SKM-1 (cell line): ENCODE measurements at regions not wholly inside any gene's neighbourhood (a gene's known extent, or its start where the extent isn't known, plus 50 kb on each side); places are given as distances from the start of the nearest gene placed in this dataset.

Experiments used
- DNase-seq: peaks from one replicate; lab custom pipeline; 2025; ENCODE audit not compliant: unreplicated experiment; lab: John Stamatoyannopoulos, UW

DNA sequence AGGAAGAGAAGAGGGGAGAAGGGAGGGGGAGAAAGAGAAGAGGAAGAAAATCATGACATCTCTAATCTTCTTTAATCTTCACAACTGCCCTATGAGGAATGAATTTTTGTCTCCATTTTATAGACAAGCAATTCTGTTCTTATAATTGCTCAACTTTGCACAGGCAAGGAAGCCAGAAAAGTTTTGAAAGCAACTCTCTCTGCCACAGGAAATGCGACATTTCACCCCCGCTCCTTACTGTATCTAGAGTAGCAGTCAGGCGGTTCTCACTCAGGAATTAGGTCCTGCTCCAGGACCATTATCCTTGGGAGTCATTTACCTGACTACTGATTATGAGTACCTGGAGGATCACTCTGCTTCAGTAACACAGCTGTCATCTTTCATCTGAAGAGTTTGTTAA lies 69.2 kb upstream of the FAM9A start:
- DNase-seq, result no peak

DNA sequence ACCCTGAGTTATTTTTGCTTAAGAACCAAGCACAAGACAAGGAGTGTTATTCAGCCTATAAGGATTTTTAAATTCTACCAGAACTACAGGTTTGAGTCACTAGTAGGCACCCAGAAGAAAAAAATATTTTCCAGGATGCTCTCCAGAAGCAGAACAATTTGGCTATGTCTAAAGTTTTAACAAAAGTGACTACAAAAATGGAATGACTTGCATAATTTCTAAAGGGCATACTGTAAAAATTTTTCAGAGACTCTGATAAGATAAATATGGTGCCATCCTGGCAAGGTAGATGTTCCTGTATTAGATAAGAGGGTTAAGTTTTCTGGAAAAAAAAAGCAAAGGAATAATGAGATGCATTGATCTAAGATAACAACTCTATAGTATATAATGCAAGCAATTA lies 68.6 kb upstream of the FAM9A start:
- DNase-seq, result no peak

DNA sequence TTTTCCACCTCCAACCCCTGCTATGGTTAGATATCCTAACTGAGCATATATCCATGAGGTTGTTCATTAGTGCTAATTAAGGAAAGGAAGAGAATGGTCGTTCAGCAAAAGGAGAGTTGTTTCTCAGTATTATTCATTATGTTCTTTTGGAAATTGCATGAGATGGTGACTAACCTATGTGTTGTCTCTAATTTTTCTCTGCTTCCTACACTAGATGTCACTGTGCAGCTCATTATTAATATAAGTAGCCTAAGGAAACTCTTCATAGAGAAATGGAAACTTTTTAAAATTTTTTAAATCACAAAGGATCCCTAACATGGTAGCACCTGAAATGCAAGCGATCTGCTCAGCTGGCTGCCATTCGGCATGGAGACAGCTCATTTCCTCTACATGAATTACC lies 67.7 kb upstream of the FAM9A start:
- no peak for DNase-seq

DNA sequence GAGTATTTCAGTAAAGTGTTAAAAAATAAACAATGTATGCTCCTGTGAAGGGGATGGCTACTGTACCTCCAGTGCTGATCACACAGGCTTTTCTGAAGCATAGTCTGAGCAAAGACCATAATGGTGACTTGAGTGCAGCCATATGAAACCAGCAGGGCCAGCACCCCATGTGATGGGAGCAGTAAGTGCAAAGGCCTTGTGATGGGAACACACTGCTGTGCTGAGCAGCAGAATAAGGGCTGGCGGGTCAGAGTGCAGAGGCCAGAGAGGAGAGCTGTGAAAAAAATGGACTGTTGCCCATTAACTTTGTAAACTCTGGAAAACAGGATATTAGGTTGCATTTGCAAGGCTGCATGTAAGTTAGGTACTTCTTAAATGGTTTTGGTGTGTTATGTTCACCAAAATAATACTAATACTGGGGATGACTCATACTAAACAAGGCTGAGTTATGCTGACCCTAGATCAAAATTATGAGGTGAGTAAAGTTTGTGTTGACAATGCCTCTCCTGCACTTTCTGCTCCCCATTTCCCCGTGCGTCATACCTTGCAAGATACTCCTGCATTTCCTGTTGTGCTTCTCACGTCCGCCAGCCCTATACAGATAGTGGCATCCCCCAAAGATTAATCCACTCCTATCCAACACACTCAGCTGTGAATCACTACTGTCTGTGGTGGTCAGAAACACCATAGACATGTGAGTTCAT lies 67.0 kb upstream of the FAM9A start:
- DNase-seq, result no peak

DNA sequence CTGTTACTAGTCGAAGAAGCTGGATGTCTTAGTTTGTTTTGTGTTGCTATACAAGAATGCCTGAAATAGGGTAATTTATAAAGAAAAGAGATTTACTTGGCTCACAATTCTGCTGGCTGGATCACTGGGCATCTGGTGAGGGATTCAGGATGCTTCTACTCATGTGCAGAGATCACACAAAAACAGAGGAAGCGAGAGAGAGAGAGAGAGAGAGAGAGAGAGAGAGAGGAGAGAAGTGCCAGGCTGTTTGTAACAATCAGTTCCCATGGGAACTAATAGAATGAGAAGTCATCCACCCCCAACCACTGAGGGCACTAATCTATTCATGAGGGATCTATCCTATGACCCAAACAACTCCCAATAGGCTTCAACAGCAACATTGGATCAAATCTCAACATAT lies 66.2 kb upstream of the FAM9A start:
- no peak for DNase-seq

DNA sequence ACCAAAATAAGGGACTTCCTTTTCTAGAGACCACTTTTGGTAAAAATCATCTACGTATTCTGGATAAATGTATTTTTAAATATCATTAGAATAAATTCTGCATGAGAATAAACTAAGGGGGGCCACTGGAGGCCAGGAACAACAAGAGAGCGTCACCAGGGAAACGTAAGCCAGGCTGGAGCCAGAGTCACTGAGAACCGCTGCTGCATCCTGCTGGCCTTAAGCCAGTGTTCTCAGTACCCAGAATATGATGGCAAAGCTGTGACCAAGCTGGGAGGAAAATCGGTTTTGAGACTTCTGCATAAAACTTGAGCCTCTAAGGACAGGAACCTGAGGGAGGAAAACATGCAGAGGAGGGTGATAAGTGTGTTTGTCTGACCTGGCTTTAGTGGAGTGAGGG lies 63.0 kb upstream of the FAM9A start:
- no peak for DNase-seq

DNA sequence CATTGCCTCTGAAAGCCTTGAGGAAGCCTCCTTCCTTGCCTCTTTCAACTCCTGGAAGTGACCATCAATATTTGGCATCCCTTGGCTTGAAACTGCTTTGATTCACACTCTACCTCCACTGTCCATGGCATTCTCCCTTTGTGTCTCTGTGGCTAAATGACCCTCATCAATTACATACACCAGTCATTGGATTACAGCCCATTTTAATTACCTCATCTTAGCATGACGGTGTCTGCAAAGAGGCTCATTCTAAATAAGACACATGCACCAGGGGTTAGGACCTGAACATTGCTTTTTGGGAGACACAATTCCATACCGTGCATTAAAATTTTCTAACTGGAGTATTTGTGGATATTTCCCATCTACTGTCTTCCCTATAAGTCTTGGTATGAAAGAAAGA lies 60.7 kb upstream of the FAM9A start:
- no peak for DNase-seq

DNA sequence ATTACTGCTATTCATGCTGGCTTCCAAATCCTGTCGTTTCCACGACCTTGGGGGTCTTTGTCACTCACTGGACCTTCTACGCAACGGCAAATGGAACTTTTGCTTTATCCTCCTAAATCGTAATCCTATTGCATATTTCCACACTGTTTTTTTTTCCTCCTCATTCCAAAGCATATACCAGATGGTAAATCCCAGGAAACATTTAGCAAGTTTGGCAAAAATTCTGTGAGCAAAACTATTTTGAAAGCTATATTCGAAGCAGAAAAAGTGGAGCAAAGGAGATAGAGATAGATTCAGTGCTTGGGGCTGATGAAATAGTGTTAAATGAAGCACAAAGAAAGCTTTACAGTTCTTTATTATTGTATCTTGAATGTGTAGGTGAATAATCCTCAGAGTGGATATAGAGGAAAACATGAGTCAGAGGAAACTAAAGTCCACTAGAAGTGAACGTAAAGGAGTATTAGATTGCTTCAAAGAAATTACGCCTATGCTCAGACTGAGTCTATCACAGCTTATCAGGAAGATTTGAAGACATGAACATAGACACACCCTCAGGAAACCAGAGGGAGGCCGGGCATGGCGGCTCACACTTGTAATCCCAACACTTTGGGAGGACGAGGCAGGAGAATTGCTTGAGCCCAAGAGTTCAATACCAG lies 50.2 kb upstream of the FAM9A start:
- no peak for DNase-seq
